ENCODE measurements at regions not wholly inside any gene's neighbourhood (a gene's known extent, or its start where the extent isn't known, plus 50 kb on each side); places are given as distances from the start of the nearest gene placed in this dataset.

- TF ChIP-seq RELB (IDR thresholded peaks at IDR 0.05; ENCODE audit: low read depth) (0 out of 2 replicates have a peak, but pooled peaks have one; percentile 47), NR2C1 (IDR thresholded peaks at IDR 0.05) (no peak), IRF3 (IDR thresholded peaks at IDR 0.05) (no peak), PML (IDR thresholded peaks at IDR 0.05; ENCODE audit: low read length) (no peak), NBN (IDR thresholded peaks at IDR 0.05) (no peak), NFYA (IDR thresholded peaks at IDR 0.05; ENCODE audit: borderline replicate concordance, low read depth, low read length) (no peak), BCL11A (IDR thresholded peaks at IDR 0.05; ENCODE audit: low read depth, low read length) (no peak), CHD1 (IDR thresholded peaks at IDR 0.05; ENCODE audit: low read depth, low read length) (no peak), KAT2A (conservative IDR thresholded peaks at IDR 0.05; ENCODE audit: control insufficient read depth, low read depth, low read length) (no peak), SUZ12 (IDR thresholded peaks at IDR 0.05; ENCODE audit: unreplicated experiment) (no peak), EP300 (IDR thresholded peaks at IDR 0.05; ENCODE audit: borderline replicate concordance in 1 of 2, control insufficient read depth in 1 of 2, low read depth in 2 of 2, low read length in 2 of 2) (no peak), ATF2 (IDR thresholded peaks at IDR 0.05; ENCODE audit: low read length) (peak; percentile 79), ZBED1 (IDR thresholded peaks at IDR 0.05; ENCODE audit: borderline replicate concordance) (no peak), TAF1 (IDR thresholded peaks at IDR 0.05; ENCODE audit: borderline replicate concordance, low read depth, low read length) (no peak), TBL1XR1 (IDR thresholded peaks at IDR 0.05; ENCODE audit: low read depth, low read length) (no peak), TCF7 (IDR thresholded peaks at IDR 0.05; ENCODE audit: borderline replicate concordance) (no peak), SPI1 (IDR thresholded peaks at IDR 0.05; ENCODE audit: borderline replicate concordance, insufficient read depth, low read depth, low read length) (peak; percentile 48; the same call in 1 of the 2 replicates), NRF1 (conservative IDR thresholded peaks at IDR 0.05; ENCODE audit: low read depth, low read length) (no peak), SMC3 (IDR thresholded peaks at IDR 0.05; ENCODE audit: borderline replicate concordance, low read length) (no peak), NFYB (IDR thresholded peaks at IDR 0.05; ENCODE audit: insufficient read depth, low read depth, low read length) (no peak), KDM1A (IDR thresholded peaks at IDR 0.05; ENCODE audit: borderline replicate concordance) (no peak), POLR2AphosphoS2 (IDR thresholded peaks at IDR 0.05; ENCODE audit: low read depth, low read length) (no peak), MYB (IDR thresholded peaks at IDR 0.05; ENCODE audit: borderline replicate concordance, low read depth, low read length) (no peak), STAT3 (IDR thresholded peaks at IDR 0.05; ENCODE audit: low read depth, low read length) (no peak), MEF2B (IDR thresholded peaks at IDR 0.05; ENCODE audit: partially characterized antibody, poor library complexity, severe bottlenecking) (peak; percentile 33), RAD21 (IDR thresholded peaks at IDR 0.05; ENCODE audit: insufficient read depth, low read depth, low read length) (no peak), CREB1 (IDR thresholded peaks at IDR 0.05; ENCODE audit: low read depth) (peak; percentile 76), SMARCA5 (IDR thresholded peaks at IDR 0.05) (0 out of 2 replicates have a peak, but pooled peaks have one; percentile 29), POLR2A (IDR thresholded peaks at IDR 0.05; ENCODE audit: low read depth, low read length) (no peak), ZNF24 (IDR thresholded peaks at IDR 0.05) (no peak)
Observed at GRCh38 chr2:113376913-113377445, 60.5 kb upstream of the ZNG1B start (continued).

All from GM12878 (cell line).